Stimulated activated CD8-positive, alpha-beta memory T cell treated with anti-CD3 and anti-CD28 coated beads, Interleukin-15, amount 100 ng/mL, for 24 hours (primary cell): ENCODE measurements at regions not wholly inside any gene's neighbourhood (a gene's known extent, or its start where the extent isn't known, plus 50 kb on each side); places are given as distances from the start of the nearest gene placed in this dataset.

Experiments used
- DNase-seq: peaks from one replicate; pipeline ENCODE4 v3.0.0-alpha.2; 2020; ENCODE audit warnings: low read depth

- DNase-seq: no peak
Measured at GRCh38 chr2:217475791-217476190, 527.0 kb downstream of the TNS1 start.

- no peak for DNase-seq
Measured at GRCh38 chr2:217475101-217475500, 527.7 kb downstream of the TNS1 start.

- no peak for DNase-seq
Measured at GRCh38 chr2:217471319-217471718, 531.5 kb downstream of the TNS1 start.

GRCh38 chr2:217469203-217469810 is 533.5 kb downstream of the TNS1 start:
- no peak for DNase-seq

GRCh38 chr2:217468042-217468830 is 534.6 kb downstream of the TNS1 start:
- no peak for DNase-seq

- DNase-seq: no peak
Measured at GRCh38 chr2:217467331-217467730, 535.5 kb downstream of the TNS1 start.

- no peak for DNase-seq
Measured at GRCh38 chr2:217466805-217467204, 536.0 kb downstream of the TNS1 start.

- DNase-seq: no peak
Measured at GRCh38 chr2:217466104-217466503, 536.7 kb downstream of the TNS1 start.

GRCh38 chr2:217465100-217465499 is 537.7 kb downstream of the TNS1 start:
- DNase-seq: no peak

- no peak for DNase-seq
Measured at GRCh38 chr2:217463402-217464075, 539.3 kb downstream of the TNS1 start.

- DNase-seq: no peak
Measured at GRCh38 chr2:217462121-217462520, 540.7 kb downstream of the TNS1 start.

GRCh38 chr2:217461674-217462073 is 541.1 kb downstream of the TNS1 start:
- no peak for DNase-seq

- DNase-seq: no peak
Measured at GRCh38 chr2:217459680-217460405, 543.0 kb downstream of the TNS1 start.

GRCh38 chr2:217459016-217459415 is 543.8 kb downstream of the TNS1 start:
- no peak for DNase-seq

GRCh38 chr2:217456016-217456415 is 546.8 kb downstream of the TNS1 start:
- DNase-seq: no peak

GRCh38 chr2:217452928-217453327 is 549.9 kb downstream of the TNS1 start:
- DNase-seq: no peak

GRCh38 chr2:217451666-217452065 is 551.1 kb downstream of the TNS1 start:
- no peak for DNase-seq

GRCh38 chr2:217449444-217449843 is 553.4 kb downstream of the TNS1 start:
- DNase-seq: no peak

GRCh38 chr2:217448860-217449259 is 553.9 kb downstream of the TNS1 start:
- DNase-seq: no peak

- no peak for DNase-seq
Measured at GRCh38 chr2:217445723-217446122, 557.1 kb downstream of the TNS1 start.

GRCh38 chr2:217444932-217445331 is 557.9 kb downstream of the TNS1 start:
- DNase-seq: no peak

GRCh38 chr2:217444509-217444908 is 558.3 kb downstream of the TNS1 start:
- DNase-seq: no peak

- DNase-seq: no peak
Measured at GRCh38 chr2:217443601-217444000, 559.2 kb downstream of the TNS1 start.
